ENCODE measurements at regions not wholly inside any gene's neighbourhood (a gene's known extent, or its start where the extent isn't known, plus 50 kb on each side); places are given as distances from the start of the nearest gene placed in this dataset.

DNA sequence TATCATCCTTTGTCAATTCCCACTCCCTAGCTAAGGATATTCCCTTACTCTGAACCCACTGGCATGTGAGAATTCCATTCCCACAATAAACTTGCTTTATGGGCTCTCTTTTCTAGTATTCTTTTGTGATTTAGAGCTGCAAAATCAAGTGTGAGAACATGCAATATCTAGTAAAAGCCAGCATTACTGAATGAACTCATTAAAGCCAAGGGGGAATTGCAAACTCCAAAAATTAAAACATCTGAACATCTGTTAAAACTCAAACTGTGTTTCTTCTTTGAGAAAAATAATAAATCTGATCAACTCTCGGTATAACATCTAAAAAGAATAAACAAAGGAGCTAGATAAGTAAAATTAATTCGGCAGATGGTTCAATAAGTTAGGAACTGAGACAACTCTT lies 53.1 kb upstream of the MPDZ start:
- no peaks in the 10 kb centered on the region for H3K36me3 Mint-ChIP-seq
- no peaks in the 10 kb centered on the region for H3K9me3 Mint-ChIP-seq
- no peak overlapping the region for H3K27ac Mint-ChIP-seq
- peaks cover 8% of the 10 kb centered on the region for H3K4me1 Mint-ChIP-seq (ENCODE audit: unreplicated experiment)
- no peaks in the 10 kb centered on the region for H3K27me3 Mint-ChIP-seq
- TF ChIP-seq, protein P1, sequence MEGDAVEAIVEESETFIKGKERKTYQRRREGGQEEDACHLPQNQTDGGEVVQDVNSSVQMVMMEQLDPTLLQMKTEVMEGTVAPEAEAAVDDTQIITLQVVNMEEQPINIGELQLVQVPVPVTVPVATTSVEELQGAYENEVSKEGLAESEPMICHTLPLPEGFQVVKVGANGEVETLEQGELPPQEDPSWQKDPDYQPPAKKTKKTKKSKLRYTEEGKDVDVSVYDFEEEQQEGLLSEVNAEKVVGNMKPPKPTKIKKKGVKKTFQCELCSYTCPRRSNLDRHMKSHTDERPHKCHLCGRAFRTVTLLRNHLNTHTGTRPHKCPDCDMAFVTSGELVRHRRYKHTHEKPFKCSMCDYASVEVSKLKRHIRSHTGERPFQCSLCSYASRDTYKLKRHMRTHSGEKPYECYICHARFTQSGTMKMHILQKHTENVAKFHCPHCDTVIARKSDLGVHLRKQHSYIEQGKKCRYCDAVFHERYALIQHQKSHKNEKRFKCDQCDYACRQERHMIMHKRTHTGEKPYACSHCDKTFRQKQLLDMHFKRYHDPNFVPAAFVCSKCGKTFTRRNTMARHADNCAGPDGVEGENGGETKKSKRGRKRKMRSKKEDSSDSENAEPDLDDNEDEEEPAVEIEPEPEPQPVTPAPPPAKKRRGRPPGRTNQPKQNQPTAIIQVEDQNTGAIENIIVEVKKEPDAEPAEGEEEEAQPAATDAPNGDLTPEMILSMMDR (conservative IDR thresholded peaks at IDR 0.05), result no peak
- H3K4me3 Mint-ChIP-seq, result no peak overlapping the region
- no peak for DNase-seq (ENCODE audit: extremely low spot score, unreplicated experiment)

DNA sequence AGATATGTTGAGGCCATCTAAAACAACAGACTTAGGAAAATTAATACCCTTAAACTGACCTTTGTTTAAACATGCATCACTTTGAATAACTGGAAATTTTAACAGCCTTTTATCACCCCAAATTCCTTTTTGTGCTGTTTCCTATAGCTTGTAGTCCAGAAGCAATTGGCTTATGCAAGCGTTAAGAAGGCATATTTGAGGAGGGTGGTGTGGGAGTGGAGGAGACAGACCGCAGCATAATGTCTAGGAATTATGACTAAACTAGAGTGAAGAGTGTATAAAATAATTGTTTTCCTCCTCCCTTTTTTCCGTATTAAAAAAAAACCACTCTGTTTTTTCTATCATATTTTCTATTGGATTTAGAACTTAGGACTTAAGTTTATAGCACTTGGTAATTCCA lies 51.8 kb upstream of the MPDZ start:
- no peaks in the 10 kb centered on the region for H3K36me3 Mint-ChIP-seq
- TF ChIP-seq, protein P1 (conservative IDR thresholded peaks at IDR 0.05), result no peak
- no peaks in the 10 kb centered on the region for H3K9me3 Mint-ChIP-seq
- peaks cover 9% of the 10 kb centered on the region for H3K4me1 Mint-ChIP-seq (ENCODE audit: unreplicated experiment)
- no peaks in the 10 kb centered on the region for H3K27me3 Mint-ChIP-seq
- no peak overlapping the region for H3K27ac Mint-ChIP-seq
- no peak for DNase-seq (ENCODE audit: extremely low spot score, unreplicated experiment)
- H3K4me3 Mint-ChIP-seq, result no peak overlapping the region

DNA sequence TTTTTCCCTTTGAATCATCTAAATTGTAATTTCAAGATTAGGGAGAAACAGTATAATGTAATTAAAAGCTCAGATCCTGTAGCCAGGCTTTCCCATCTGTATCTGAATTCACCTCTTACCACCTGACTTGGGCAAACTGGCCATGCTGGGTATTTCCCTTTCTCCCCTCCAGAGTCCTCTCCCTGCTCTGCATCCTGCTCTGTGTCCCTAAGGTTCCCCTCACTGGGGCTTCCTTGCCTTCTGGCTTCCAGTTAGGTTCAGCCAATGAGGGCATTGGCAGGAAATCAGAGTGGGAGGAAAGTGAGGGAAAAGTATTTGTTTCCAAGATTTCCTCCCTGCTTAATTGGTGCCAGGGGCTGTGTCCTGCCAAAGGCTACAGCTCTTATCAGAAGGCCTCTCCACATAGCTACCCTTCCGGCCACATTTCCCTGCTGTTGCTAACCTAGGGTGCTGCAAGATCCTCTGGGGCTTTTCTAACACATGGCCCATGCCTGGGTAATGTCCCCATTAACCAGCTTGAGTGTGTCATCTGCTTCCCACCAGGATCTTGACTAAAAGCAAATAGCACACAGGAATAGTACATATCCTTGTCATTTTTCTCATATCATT lies 51.0 kb upstream of the MPDZ start:
- H3K4me3 Mint-ChIP-seq, result no peak overlapping the region
- H3K27ac Mint-ChIP-seq, result no peak overlapping the region
- TF ChIP-seq, protein P1 (conservative IDR thresholded peaks at IDR 0.05), result no peak
- H3K4me1 Mint-ChIP-seq (ENCODE audit: unreplicated experiment), result peaks cover 9% of the 10 kb centered on the region
- no peak for DNase-seq (ENCODE audit: extremely low spot score, unreplicated experiment)
- no peaks in the 10 kb centered on the region for H3K36me3 Mint-ChIP-seq
- H3K9me3 Mint-ChIP-seq, result no peaks in the 10 kb centered on the region
- H3K27me3 Mint-ChIP-seq, result no peaks in the 10 kb centered on the region
